Panc1 (cell line): ENCODE measurements at regions not wholly inside any gene's neighbourhood (a gene's known extent, or its start where the extent isn't known, plus 50 kb on each side); places are given as distances from the start of the nearest gene placed in this dataset.

Source experiments
- ATAC-seq: fragments of 200-7000 bp; cut with Tn5 transposase; 2 replicates; pipeline ENCODE4 v1.9.1; 2020; ENCODE audit warnings: mild to moderate bottlenecking, moderate library complexity
- BruUV-seq: library from RNA; stranded (reverse); fragments of 400-500 nt; replicated peaks from 2 replicates; lab custom pipeline; 2021; lab: Mats Ljungman, UMichigan
- CTCF ChIA-PET: fragments of 300-600 bp; sonication (Branson Sonifier 250); formaldehyde crosslinking; loops from one replicate; lab custom pipeline; 2022; ENCODE audit warnings: antibody characterized with exemption; lab: Charles Lee
- POLR2A ChIA-PET: fragments of 300-600 bp; sonication (Branson Sonifier 250); formaldehyde crosslinking; loops from one replicate; lab custom pipeline; 2022; ENCODE audit warnings: antibody characterized with exemption; lab: Charles Lee
- DNase-seq: peaks from one replicate; pipeline ENCODE4 v3.0.0-alpha.2; 2010; ENCODE audit warnings: low read depth, low spot score
- H3K27ac ChIP-seq: 2 replicates; pipeline ENCODE4 v1.5.1; 2011; ENCODE audit warnings: mild to moderate bottlenecking, low read length, inconsistent platforms
- H3K27me3 ChIP-seq: fragments of 200-500 bp; sonication (Bioruptor generic); 2 replicates; pipeline ENCODE4 v1.6.0; 2014; ENCODE audit warnings: low read length, inconsistent platforms; ENCODE audit not compliant: control insufficient read depth, insufficient read depth
- H3K36me3 ChIP-seq: fragments of 200-500 bp; sonication (Bioruptor generic); 2 replicates; pipeline ENCODE4 v1.5.1; 2014; ENCODE audit warnings: inconsistent platforms, mild to moderate bottlenecking, low read length, moderate library complexity; ENCODE audit not compliant: control insufficient read depth, insufficient read depth
- H3K4me1 ChIP-seq: 2 replicates; pipeline ENCODE4 v1.5.1; 2011; ENCODE audit warnings: inconsistent platforms, mild to moderate bottlenecking, low read length, moderate library complexity; ENCODE audit not compliant: control insufficient read depth, insufficient read depth
- H3K4me3 ChIP-seq, 2 experiments: 2 replicates each; pipeline ENCODE4 v1.5.1; 2011 to 2012; ENCODE audit warnings: low read depth in 2 of 2, low read length in 2 of 2, mild to moderate bottlenecking in 2 of 2, inconsistent platforms in 1 of 2, moderate library complexity in 1 of 2
- H3K9me3 ChIP-seq: fragments of 200-500 bp; sonication (Bioruptor generic); 2 replicates; pipeline ENCODE4 v1.5.1; 2014; ENCODE audit warnings: low read depth, mild to moderate bottlenecking, inconsistent platforms, low read length, moderate library complexity; ENCODE audit not compliant: control insufficient read depth, insufficient read depth
- CTCF ChIP-seq: fragments of 450-650 bp; IDR thresholded peaks from 2 replicates; pipeline ENCODE4 v1.5.1; 2017; ENCODE audit warnings: mild to moderate bottlenecking
- POLR2AphosphoS5 ChIP-seq: IDR thresholded peaks from 2 replicates; pipeline ENCODE4 v1.6.1; 2012; ENCODE audit warnings: mild to moderate bottlenecking, low read depth, low read length, moderate library complexity
- REST ChIP-seq, 2 experiments: IDR thresholded peaks; 2 replicates each; pipeline ENCODE4 v1.6.1; 2011 to 2012; ENCODE audit warnings: low read depth in 2 of 2, control low read depth in 1 of 2, low read length in 1 of 2, mild to moderate bottlenecking in 1 of 2, moderate library complexity in 1 of 2; ENCODE audit not compliant: insufficient read depth in 1 of 2
- SIN3A ChIP-seq: IDR thresholded peaks from 2 replicates; pipeline ENCODE4 v1.6.1; 2012; ENCODE audit warnings: low read depth, mild to moderate bottlenecking, low read length, moderate library complexity, borderline replicate concordance; ENCODE audit not compliant: insufficient read depth
- TCF7L2 ChIP-seq: IDR thresholded peaks from 2 replicates; pipeline ENCODE4 v1.6.1; 2011; ENCODE audit warnings: mild to moderate bottlenecking, low read depth, low read length, inconsistent platforms
- in situ Hi-C: cut with HindIII; loops from 2 replicates; pipeline ENCODE4 v1.10.0; 2016; ENCODE audit warnings: low sequenced_read_pairs, low pct_unique_long_range_greater_than_20kb
- intact Hi-C: fragments of 100-400 bp; cut with micrococcal nuclease; formaldehyde crosslinking; loops from one replicate; pipeline ENCODE4 v1.10.0; 2022; ENCODE audit not compliant: unreplicated experiment

GRCh38 chr14:98259881-98260280, 1012.1 kb downstream of the BCL11B start:
- TF ChIP-seq POLR2AphosphoS5 = no peak
- no peak for TF ChIP-seq CTCF
- TF ChIP-seq REST (IDR thresholded peaks at IDR 0.05; ENCODE audit: insufficient read depth in 1 of 2, low read depth in 2 of 2, low read length in 1 of 2) = no peak
- no peak for TF ChIP-seq SIN3A
- TF ChIP-seq TCF7L2 = no peak
- CTCF ChIA-PET = no interaction called here
- intact Hi-C loops (no loop called here), in situ Hi-C loops (no loop called here)
- DNase-seq (no peak), ATAC-seq (no peak)
- no peak overlapping the region for H3K4me3 ChIP-seq
- no peaks in the 10 kb centered on the region for H3K4me1 ChIP-seq
- H3K36me3 ChIP-seq = no peaks in the 10 kb centered on the region
- BruUV-seq = no TSS peak
- POLR2A ChIA-PET = no interaction called here
- H3K27ac ChIP-seq = no peak overlapping the region
- no peaks in the 10 kb centered on the region for H3K9me3 ChIP-seq
- no peaks in the 10 kb centered on the region for H3K27me3 ChIP-seq

- H3K36me3 ChIP-seq = no peaks in the 10 kb centered on the region
- POLR2A ChIA-PET = no interaction called here
- no peak overlapping the region for H3K27ac ChIP-seq
- no TSS peak for BruUV-seq
- no peak for DNase-seq
- no peaks in the 10 kb centered on the region for H3K9me3 ChIP-seq
- in situ Hi-C loops (no loop called here), intact Hi-C loops (no loop called here)
- H3K27me3 ChIP-seq = no peaks in the 10 kb centered on the region
- H3K4me3 ChIP-seq = no peak overlapping the region
- H3K4me1 ChIP-seq = no peaks in the 10 kb centered on the region
- no peak for ATAC-seq
- TF ChIP-seq POLR2AphosphoS5 = no peak
- TF ChIP-seq TCF7L2 = no peak
- TF ChIP-seq SIN3A = no peak
- no peak for TF ChIP-seq CTCF
- TF ChIP-seq REST (IDR thresholded peaks at IDR 0.05; ENCODE audit: insufficient read depth in 1 of 2, low read depth in 2 of 2, low read length in 1 of 2) = no peak
- CTCF ChIA-PET = no interaction called here
Measured at GRCh38 chr14:98262566-98262965, 1009.4 kb downstream of the BCL11B start.
